ENCODE measurements at regions not wholly inside any gene's neighbourhood (a gene's known extent, or its start where the extent isn't known, plus 50 kb on each side); places are given as distances from the start of the nearest gene placed in this dataset.

GRCh38 chr14:48849741-48850322 lies 736.3 kb downstream of the RPS29 start:
- no peak overlapping the region for H3K27ac ChIP-seq
- no peaks in the 10 kb centered on the region for H3K9me3 ChIP-seq
- H3K4me3 ChIP-seq = no peak overlapping the region
- no peaks in the 10 kb centered on the region for H3K4me1 ChIP-seq
- no peaks in the 10 kb centered on the region for H3K27me3 ChIP-seq
- H3K36me3 ChIP-seq = no peaks in the 10 kb centered on the region
- intact Hi-C loops (cut with DNase I; ENCODE audit: low total_unique reads) = no loop called here
- TF ChIP-seq POLR2A (IDR thresholded peaks at IDR 0.05) = no peak
- DNase-seq = no peak

DNA sequence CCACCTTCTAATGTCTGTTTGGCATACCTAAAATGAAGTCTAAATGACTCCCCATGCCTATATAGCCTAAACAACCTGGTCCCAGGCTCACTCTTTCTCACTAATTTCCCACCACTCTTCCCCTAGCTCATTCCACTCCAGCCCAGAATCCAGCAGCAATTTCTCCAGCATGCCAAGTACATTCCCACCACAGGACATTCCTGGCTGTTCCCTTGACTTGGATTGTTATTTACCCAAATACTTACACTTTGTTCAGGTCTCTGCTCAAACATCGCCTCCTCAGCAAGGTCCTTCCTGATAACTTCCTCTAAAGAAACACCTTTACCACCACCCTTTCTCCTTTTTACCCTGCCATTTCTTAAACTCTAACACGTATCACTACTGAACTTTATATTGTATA lies 743.4 kb downstream of the RPS29 start:
- no peaks in the 10 kb centered on the region for H3K4me1 ChIP-seq
- H3K36me3 ChIP-seq = no peaks in the 10 kb centered on the region
- intact Hi-C loops (cut with DNase I; ENCODE audit: low total_unique reads) = no loop called here
- H3K4me3 ChIP-seq = no peak overlapping the region
- no peak overlapping the region for H3K27ac ChIP-seq
- no peak for DNase-seq
- TF ChIP-seq, protein P1, sequence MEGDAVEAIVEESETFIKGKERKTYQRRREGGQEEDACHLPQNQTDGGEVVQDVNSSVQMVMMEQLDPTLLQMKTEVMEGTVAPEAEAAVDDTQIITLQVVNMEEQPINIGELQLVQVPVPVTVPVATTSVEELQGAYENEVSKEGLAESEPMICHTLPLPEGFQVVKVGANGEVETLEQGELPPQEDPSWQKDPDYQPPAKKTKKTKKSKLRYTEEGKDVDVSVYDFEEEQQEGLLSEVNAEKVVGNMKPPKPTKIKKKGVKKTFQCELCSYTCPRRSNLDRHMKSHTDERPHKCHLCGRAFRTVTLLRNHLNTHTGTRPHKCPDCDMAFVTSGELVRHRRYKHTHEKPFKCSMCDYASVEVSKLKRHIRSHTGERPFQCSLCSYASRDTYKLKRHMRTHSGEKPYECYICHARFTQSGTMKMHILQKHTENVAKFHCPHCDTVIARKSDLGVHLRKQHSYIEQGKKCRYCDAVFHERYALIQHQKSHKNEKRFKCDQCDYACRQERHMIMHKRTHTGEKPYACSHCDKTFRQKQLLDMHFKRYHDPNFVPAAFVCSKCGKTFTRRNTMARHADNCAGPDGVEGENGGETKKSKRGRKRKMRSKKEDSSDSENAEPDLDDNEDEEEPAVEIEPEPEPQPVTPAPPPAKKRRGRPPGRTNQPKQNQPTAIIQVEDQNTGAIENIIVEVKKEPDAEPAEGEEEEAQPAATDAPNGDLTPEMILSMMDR (IDR thresholded peaks at IDR 0.05) = no peak
- TF ChIP-seq POLR2A (IDR thresholded peaks at IDR 0.05) = no peak
- H3K9me3 ChIP-seq = no peaks in the 10 kb centered on the region
- H3K27me3 ChIP-seq = no peaks in the 10 kb centered on the region

- DNase-seq = no peak
- Histone ChIP-seq H3K27ac (no peak overlapping the region), H3K9me3 (no peaks in the 10 kb centered on the region), H3K36me3 (no peaks in the 10 kb centered on the region), H3K27me3 (no peaks in the 10 kb centered on the region), H3K4me1 (no peaks in the 10 kb centered on the region), H3K4me3 (no peak overlapping the region)
- intact Hi-C loops (cut with DNase I; ENCODE audit: low total_unique reads) = no loop called here
- TF ChIP-seq, protein P1 (IDR thresholded peaks at IDR 0.05) = no peak
- no peak for TF ChIP-seq POLR2A (IDR thresholded peaks at IDR 0.05)
Observed at GRCh38 chr14:48826058-48826457, 760.1 kb downstream of the RPS29 start.

GRCh38 chr14:48814562-48814961 lies 771.6 kb downstream of the RPS29 start:
- DNase-seq = no peak
- H3K4me1 ChIP-seq = no peaks in the 10 kb centered on the region
- no peaks in the 10 kb centered on the region for H3K27me3 ChIP-seq
- no peaks in the 10 kb centered on the region for H3K36me3 ChIP-seq
- intact Hi-C loops (cut with DNase I; ENCODE audit: low total_unique reads) = no loop called here
- TF ChIP-seq, protein P1 (IDR thresholded peaks at IDR 0.05) = no peak
- TF ChIP-seq POLR2A (IDR thresholded peaks at IDR 0.05) = no peak
- no peak overlapping the region for H3K27ac ChIP-seq
- no peak overlapping the region for H3K4me3 ChIP-seq
- H3K9me3 ChIP-seq = no peaks in the 10 kb centered on the region

GRCh38 chr14:48805315-48805714 lies 780.9 kb downstream of the RPS29 start:
- TF ChIP-seq, protein P1 (IDR thresholded peaks at IDR 0.05) = no peak
- TF ChIP-seq POLR2A (IDR thresholded peaks at IDR 0.05) = no peak
- intact Hi-C loops (cut with DNase I; ENCODE audit: low total_unique reads) = no loop called here
- Histone ChIP-seq H3K36me3 (no peaks in the 10 kb centered on the region), H3K9me3 (no peaks in the 10 kb centered on the region), H3K4me1 (no peaks in the 10 kb centered on the region), H3K4me3 (no peak overlapping the region), H3K27ac (no peak overlapping the region), H3K27me3 (no peaks in the 10 kb centered on the region)
- DNase-seq = no peak

Data from uterus (tissue), 3 donors.